ENCODE measurements at regions not wholly inside any gene's neighbourhood (a gene's known extent, or its start where the extent isn't known, plus 50 kb on each side); places are given as distances from the start of the nearest gene placed in this dataset.

GRCh38 chr18:6589923-6590322 lies 139.6 kb upstream of the ARHGAP28 start:
- POLR2A ChIA-PET (ENCODE audit: partially characterized antibody): no interaction called here

GRCh38 chr18:6590326-6590725 lies 139.2 kb upstream of the ARHGAP28 start:
- no peak overlapping the region for H3K27ac Mint-ChIP-seq
- no peak overlapping the region for H3K27ac ChIP-seq (ENCODE audit: low read depth, low read length)

More at GRCh38 chr18:6589923-6590322, 139.6 kb upstream of the ARHGAP28 start:
- H3K27ac ChIP-seq (ENCODE audit: low read depth, low read length): no peak overlapping the region
- CTCF ChIA-PET (ENCODE audit: partially characterized antibody): no interaction called here
- no peak overlapping the region for H3K4me3 Mint-ChIP-seq
- peaks cover under 1 to 11% (median 6%) of the 10 kb centered on the region in 8 donors for H3K9me3 Mint-ChIP-seq
- H3K27me3 Mint-ChIP-seq: no peaks in the 10 kb centered on the region
- no peaks in the 10 kb centered on the region for H3K27me3 ChIP-seq (ENCODE audit: insufficient read depth, low read length)
- intact Hi-C loops (cut with micrococcal nuclease): no loop called here
- H3K36me3 ChIP-seq (ENCODE audit: insufficient read depth, low read length): no peaks in the 10 kb centered on the region
- no peaks in the 10 kb centered on the region for H3K9me3 ChIP-seq (ENCODE audit: control insufficient read depth in 1 of 2, low read length in 2 of 2)
- H3K4me1 ChIP-seq (ENCODE audit: insufficient read depth, low read length): no peaks in the 10 kb centered on the region
- no peak overlapping the region for H3K4me3 ChIP-seq (ENCODE audit: low read length in 2 of 2)
- H3K27ac Mint-ChIP-seq: no peak overlapping the region
- H3K4me1 Mint-ChIP-seq: no peaks in the 10 kb centered on the region
- no peaks in the 10 kb centered on the region for H3K36me3 Mint-ChIP-seq
- DNase-seq: no peak

GRCh38 chr18:6591491-6591890 lies 138.0 kb upstream of the ARHGAP28 start:
- Histone ChIP-seq H3K27ac (ENCODE audit: low read depth, low read length) (no peak overlapping the region), H3K4me3 (ENCODE audit: low read length in 2 of 2) (no peak overlapping the region), H3K9me3 (ENCODE audit: control insufficient read depth in 1 of 2, low read length in 2 of 2) (no peaks in the 10 kb centered on the region), H3K36me3 (ENCODE audit: insufficient read depth, low read length) (no peaks in the 10 kb centered on the region), H3K27me3 (ENCODE audit: insufficient read depth, low read length) (no peaks in the 10 kb centered on the region), H3K4me1 (ENCODE audit: insufficient read depth, low read length) (no peaks in the 10 kb centered on the region)
- peaks cover 0 to 11% (median 2%) of the 10 kb centered on the region in 8 donors for H3K9me3 Mint-ChIP-seq
- intact Hi-C loops (cut with micrococcal nuclease): no loop called here
- H3K36me3 Mint-ChIP-seq: no peaks in the 10 kb centered on the region
- DNase-seq: no peak
- CTCF ChIA-PET (ENCODE audit: partially characterized antibody): no interaction called here
- H3K4me3 Mint-ChIP-seq: no peak overlapping the region
- no peak overlapping the region for H3K27ac Mint-ChIP-seq
- no peaks in the 10 kb centered on the region for H3K27me3 Mint-ChIP-seq
- POLR2A ChIA-PET (ENCODE audit: partially characterized antibody): no interaction called here
- no peaks in the 10 kb centered on the region for H3K4me1 Mint-ChIP-seq

More at GRCh38 chr18:6590326-6590725, 139.2 kb upstream of the ARHGAP28 start:
- H3K9me3 ChIP-seq (ENCODE audit: control insufficient read depth in 1 of 2, low read length in 2 of 2): no peaks in the 10 kb centered on the region
- no peak overlapping the region for H3K4me3 Mint-ChIP-seq
- intact Hi-C loops (cut with micrococcal nuclease): no loop called here
- no peaks in the 10 kb centered on the region for H3K36me3 ChIP-seq (ENCODE audit: insufficient read depth, low read length)
- H3K27me3 ChIP-seq (ENCODE audit: insufficient read depth, low read length): no peaks in the 10 kb centered on the region
- H3K4me1 Mint-ChIP-seq: no peaks in the 10 kb centered on the region
- H3K4me1 ChIP-seq (ENCODE audit: insufficient read depth, low read length): no peaks in the 10 kb centered on the region
- no peaks in the 10 kb centered on the region for H3K27me3 Mint-ChIP-seq
- no peak for DNase-seq
- no peaks in the 10 kb centered on the region for H3K36me3 Mint-ChIP-seq
- ChIA-PET POLR2A (ENCODE audit: partially characterized antibody) (no interaction called here), CTCF (ENCODE audit: partially characterized antibody) (no interaction called here)
- H3K9me3 Mint-ChIP-seq: peaks cover 0 to 11% (median 6%) of the 10 kb centered on the region in 8 donors
- no peak overlapping the region for H3K4me3 ChIP-seq (ENCODE audit: low read length in 2 of 2)

- POLR2A ChIA-PET (ENCODE audit: partially characterized antibody): no interaction called here
- intact Hi-C loops (cut with micrococcal nuclease): no loop called here
Measured at GRCh38 chr18:6592522-6592921, 137.0 kb upstream of the ARHGAP28 start.

GRCh38 chr18:6593142-6593885 lies 136.2 kb upstream of the ARHGAP28 start:
- H3K9me3 ChIP-seq (ENCODE audit: control insufficient read depth in 1 of 2, low read length in 2 of 2): no peaks in the 10 kb centered on the region
- no peaks in the 10 kb centered on the region for H3K36me3 Mint-ChIP-seq
- no peaks in the 10 kb centered on the region for H3K4me1 ChIP-seq (ENCODE audit: insufficient read depth, low read length)
- no peak overlapping the region for H3K4me3 Mint-ChIP-seq
- no peaks in the 10 kb centered on the region for H3K4me1 Mint-ChIP-seq
- POLR2A ChIA-PET (ENCODE audit: partially characterized antibody): no interaction called here
- no peak overlapping the region for H3K4me3 ChIP-seq (ENCODE audit: low read length in 2 of 2)
- intact Hi-C loops (cut with micrococcal nuclease): no loop called here
- no peak for DNase-seq
- no peak overlapping the region for H3K27ac ChIP-seq (ENCODE audit: low read depth, low read length)
- no peaks in the 10 kb centered on the region for H3K36me3 ChIP-seq (ENCODE audit: insufficient read depth, low read length)
- no peaks in the 10 kb centered on the region for H3K27me3 ChIP-seq (ENCODE audit: insufficient read depth, low read length)
- H3K27ac Mint-ChIP-seq: no peak overlapping the region
- no peaks in the 10 kb centered on the region for H3K27me3 Mint-ChIP-seq
- peaks cover 0 to 11% (median 2%) of the 10 kb centered on the region in 8 donors for H3K9me3 Mint-ChIP-seq
- CTCF ChIA-PET (ENCODE audit: partially characterized antibody): no interaction called here

More at GRCh38 chr18:6592522-6592921, 137.0 kb upstream of the ARHGAP28 start:
- Histone ChIP-seq H3K9me3 (ENCODE audit: control insufficient read depth in 1 of 2, low read length in 2 of 2) (no peaks in the 10 kb centered on the region), H3K4me1 (ENCODE audit: insufficient read depth, low read length) (no peaks in the 10 kb centered on the region), H3K36me3 (ENCODE audit: insufficient read depth, low read length) (no peaks in the 10 kb centered on the region), H3K4me3 (ENCODE audit: low read length in 2 of 2) (no peak overlapping the region), H3K27me3 (ENCODE audit: insufficient read depth, low read length) (no peaks in the 10 kb centered on the region), H3K27ac (ENCODE audit: low read depth, low read length) (no peak overlapping the region)
- CTCF ChIA-PET (ENCODE audit: partially characterized antibody): no interaction called here
- Mint-ChIP-seq H3K4me1 (no peaks in the 10 kb centered on the region), H3K27ac (no peak overlapping the region), H3K9me3 (peaks cover 0 to 11% (median 2%) of the 10 kb centered on the region in 8 donors), H3K36me3 (no peaks in the 10 kb centered on the region), H3K4me3 (no peak overlapping the region), H3K27me3 (no peaks in the 10 kb centered on the region)
- no peak for DNase-seq

GRCh38 chr18:6595666-6596065 lies 133.8 kb upstream of the ARHGAP28 start:
- CTCF ChIA-PET (ENCODE audit: partially characterized antibody): no interaction called here
- Mint-ChIP-seq H3K27me3 (no peaks in the 10 kb centered on the region), H3K27ac (no peak overlapping the region), H3K36me3 (no peaks in the 10 kb centered on the region), H3K4me3 (no peak overlapping the region), H3K9me3 (peaks cover 0 to 11% (median 3%) of the 10 kb centered on the region in 8 donors), H3K4me1 (no peaks in the 10 kb centered on the region)
- H3K27ac ChIP-seq (ENCODE audit: low read depth, low read length): no peak overlapping the region
- intact Hi-C loops (cut with micrococcal nuclease): no loop called here
- no peak for DNase-seq
- H3K9me3 ChIP-seq (ENCODE audit: control insufficient read depth in 1 of 2, low read length in 2 of 2): no peaks in the 10 kb centered on the region
- no peaks in the 10 kb centered on the region for H3K4me1 ChIP-seq (ENCODE audit: insufficient read depth, low read length)
- no peaks in the 10 kb centered on the region for H3K36me3 ChIP-seq (ENCODE audit: insufficient read depth, low read length)
- H3K4me3 ChIP-seq (ENCODE audit: low read length in 2 of 2): no peak overlapping the region
- POLR2A ChIA-PET (ENCODE audit: partially characterized antibody): no interaction called here
- H3K27me3 ChIP-seq (ENCODE audit: insufficient read depth, low read length): no peaks in the 10 kb centered on the region

GRCh38 chr18:6598657-6599056 lies 130.9 kb upstream of the ARHGAP28 start:
- intact Hi-C loops (cut with micrococcal nuclease): no loop called here
- Mint-ChIP-seq H3K4me1 (no peaks in the 10 kb centered on the region), H3K4me3 (no peak overlapping the region), H3K27ac (no peak overlapping the region), H3K27me3 (no peaks in the 10 kb centered on the region), H3K9me3 (peaks cover 0 to 9% (median 2%) of the 10 kb centered on the region in 8 donors), H3K36me3 (no peaks in the 10 kb centered on the region)
- no peak for DNase-seq
- Histone ChIP-seq H3K36me3 (ENCODE audit: insufficient read depth, low read length) (no peaks in the 10 kb centered on the region), H3K4me1 (ENCODE audit: insufficient read depth, low read length) (no peaks in the 10 kb centered on the region), H3K27ac (ENCODE audit: low read depth, low read length) (no peak overlapping the region), H3K9me3 (ENCODE audit: control insufficient read depth in 1 of 2, low read length in 2 of 2) (no peaks in the 10 kb centered on the region), H3K4me3 (ENCODE audit: low read length in 2 of 2) (no peak overlapping the region), H3K27me3 (ENCODE audit: insufficient read depth, low read length) (no peaks in the 10 kb centered on the region)
- ChIA-PET POLR2A (ENCODE audit: partially characterized antibody) (no interaction called here), CTCF (ENCODE audit: partially characterized antibody) (no interaction called here)
